HG03025 (cell line): ENCODE measurements at regions not wholly inside any gene's neighbourhood (a gene's known extent, or its start where the extent isn't known, plus 50 kb on each side); places are given as distances from the start of the nearest gene placed in this dataset.
"Not testable (repeated sequence)": the region's sequence is repeated elsewhere in the genome, so short reads cannot be mapped to it uniquely, and the experiment has no call there.

Source experiments
- ATAC-seq: cut with Tn5 transposase; IDR thresholded peaks from one replicate; pipeline ENCODE4 v1.9.1; 2021; ENCODE audit warnings: mild to moderate bottlenecking, moderate library complexity; ENCODE audit not compliant: unreplicated experiment, low FRiP score

DNA sequence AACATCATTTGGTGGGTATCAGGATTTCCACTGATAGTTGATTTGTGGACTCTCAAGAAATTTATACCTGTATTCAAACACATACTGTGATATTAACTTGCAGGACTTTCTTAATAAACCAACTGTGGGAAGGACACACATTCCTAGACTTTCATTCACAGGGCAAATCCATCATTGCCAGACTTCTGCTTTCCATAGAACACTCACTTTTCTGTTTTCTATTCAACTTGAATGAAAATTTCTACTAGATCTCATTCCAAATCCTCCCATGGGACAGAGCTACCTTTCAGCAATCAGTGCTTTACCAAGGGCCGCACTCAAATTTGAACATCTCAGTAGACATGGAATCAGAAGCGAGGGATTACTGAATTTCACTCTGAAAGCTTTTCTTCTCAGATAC, 612.5 kb downstream of the IRS1 start:
- no peak for ATAC-seq

DNA sequence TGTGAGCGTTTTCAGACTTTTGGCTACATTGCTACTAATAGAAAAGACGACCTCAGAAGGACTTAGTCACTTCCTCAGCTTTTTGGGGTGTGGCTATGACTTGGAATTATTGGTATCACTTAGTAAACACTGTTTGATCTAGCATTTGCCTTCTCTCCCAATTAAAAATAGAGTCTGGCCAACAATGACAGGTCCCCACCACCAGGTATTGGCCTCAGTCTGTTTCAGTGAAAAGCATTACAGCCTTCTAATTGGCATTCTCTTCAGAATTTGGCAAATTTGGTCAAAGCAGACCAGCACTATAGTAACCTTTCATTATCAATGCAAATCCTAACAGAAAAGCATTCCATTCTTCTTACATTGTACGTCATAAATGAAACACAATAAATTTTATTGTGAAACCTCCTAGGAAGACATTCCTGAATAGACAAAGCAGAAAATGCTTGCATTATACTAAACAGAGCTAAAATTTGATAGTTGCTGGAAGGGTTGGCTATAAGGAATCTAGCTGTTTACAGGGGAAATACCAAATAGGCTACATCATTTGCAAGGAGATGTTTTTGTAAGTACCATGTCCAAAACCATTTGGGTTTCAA, 613.9 kb downstream of the IRS1 start:
- no peak for ATAC-seq

DNA sequence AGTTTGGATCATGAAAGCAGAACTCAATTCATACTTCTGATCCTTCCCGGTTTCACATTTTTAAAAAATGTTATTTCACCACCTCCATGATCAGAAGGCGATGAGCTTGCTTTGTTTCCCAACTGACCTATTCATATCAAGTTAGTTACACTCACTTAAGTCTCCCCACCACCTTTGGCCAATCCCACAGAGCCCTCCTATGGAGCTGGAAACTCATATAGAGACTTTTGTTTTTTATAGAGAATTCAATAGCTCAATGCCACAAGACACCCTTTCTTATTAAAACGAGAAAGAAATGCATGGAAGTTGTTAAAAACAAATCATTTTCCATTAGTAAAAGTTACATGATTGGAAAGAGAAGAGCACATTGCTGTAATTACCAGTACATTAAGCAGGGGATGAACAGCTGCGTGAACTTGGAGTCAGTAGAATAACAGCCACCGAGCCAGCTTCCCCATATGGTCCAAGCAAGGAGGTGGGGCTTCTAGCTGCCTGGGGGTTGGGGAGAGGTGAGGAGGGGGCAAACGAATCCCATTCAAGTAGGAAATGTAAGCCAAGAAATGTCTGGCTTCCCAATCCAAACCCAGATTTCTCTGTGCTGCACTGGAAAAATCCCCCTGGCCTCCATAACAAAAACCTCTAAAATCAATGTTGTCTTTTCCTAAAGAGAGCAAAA, 614.5 kb downstream of the IRS1 start:
- no peak for ATAC-seq

DNA sequence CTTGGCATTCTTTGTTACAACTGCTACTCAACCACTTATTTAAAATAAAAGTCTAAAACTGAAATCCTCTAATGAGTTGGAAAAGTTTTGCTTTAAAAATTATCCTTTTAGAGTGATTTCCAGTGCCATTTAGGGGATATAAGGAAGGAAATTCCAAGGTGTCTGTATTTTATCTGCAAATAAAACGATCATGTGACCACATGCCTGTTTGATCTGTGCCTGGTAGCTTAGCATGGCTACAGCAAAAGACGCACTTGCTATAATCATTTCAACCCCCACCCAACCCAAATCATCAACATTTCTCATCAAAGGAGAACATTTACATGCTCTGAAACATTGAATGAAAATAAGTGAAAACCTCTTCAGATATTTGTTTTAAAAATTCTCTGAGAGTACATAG, 615.1 kb downstream of the IRS1 start:
- no peak for ATAC-seq

DNA sequence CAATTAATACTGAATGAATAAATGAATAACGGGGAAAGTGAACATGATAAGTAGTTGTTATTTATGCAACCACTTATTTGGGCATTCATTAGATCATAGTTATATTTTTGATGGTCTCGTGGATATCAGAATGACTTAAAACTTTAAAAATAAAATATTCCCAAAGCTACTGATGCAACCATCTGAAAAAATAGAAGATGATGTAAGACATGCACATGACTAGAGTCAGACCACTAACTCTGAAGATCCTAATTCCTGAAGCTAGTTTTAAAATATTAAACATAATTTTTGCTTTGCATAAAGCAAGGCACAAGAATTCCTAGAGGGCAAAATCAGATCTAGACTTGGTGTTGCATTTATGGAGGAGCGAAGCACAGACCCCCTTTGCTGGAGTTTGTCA, 616.1 kb downstream of the IRS1 start:
- ATAC-seq = no peak

DNA sequence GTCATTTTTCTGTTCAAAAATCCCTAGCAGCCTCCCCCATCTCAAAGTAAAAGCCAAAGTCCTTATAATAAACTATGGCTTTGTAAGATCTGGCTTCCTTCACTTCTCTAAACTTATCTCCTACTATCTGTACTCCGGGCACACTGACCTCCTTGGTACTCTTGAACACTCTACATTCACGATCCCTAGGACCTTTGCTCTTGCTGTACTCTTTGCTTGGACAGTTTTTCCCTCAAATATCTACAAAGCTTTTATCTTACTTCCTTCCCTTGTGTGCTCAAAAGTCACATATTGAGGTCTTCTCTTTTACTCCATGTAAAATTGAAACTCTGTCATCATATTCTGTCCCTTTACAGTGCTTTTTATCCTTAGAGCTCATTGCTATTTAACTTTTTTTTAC, 616.6 kb downstream of the IRS1 start:
- ATAC-seq = no peak

DNA sequence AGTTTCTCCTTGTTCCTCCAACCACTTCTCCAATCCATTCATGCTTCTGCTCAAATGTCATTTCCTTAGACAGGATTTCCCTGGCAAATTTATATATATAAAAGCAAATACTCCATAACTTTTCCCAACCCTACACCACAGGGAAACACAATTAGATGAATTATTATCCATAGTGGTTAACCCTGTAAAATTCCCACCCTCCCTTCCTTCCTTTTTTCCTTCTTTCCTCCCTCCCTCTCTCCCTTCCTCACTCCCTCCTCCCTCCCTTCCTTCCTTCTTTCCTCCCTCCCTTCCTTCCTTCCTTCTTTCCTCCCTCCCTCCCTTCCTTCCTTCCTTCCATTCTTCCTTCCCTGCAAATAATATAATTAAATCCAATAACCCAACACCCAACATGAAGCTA, 617.7 kb downstream of the IRS1 start:
- no peak for ATAC-seq

DNA sequence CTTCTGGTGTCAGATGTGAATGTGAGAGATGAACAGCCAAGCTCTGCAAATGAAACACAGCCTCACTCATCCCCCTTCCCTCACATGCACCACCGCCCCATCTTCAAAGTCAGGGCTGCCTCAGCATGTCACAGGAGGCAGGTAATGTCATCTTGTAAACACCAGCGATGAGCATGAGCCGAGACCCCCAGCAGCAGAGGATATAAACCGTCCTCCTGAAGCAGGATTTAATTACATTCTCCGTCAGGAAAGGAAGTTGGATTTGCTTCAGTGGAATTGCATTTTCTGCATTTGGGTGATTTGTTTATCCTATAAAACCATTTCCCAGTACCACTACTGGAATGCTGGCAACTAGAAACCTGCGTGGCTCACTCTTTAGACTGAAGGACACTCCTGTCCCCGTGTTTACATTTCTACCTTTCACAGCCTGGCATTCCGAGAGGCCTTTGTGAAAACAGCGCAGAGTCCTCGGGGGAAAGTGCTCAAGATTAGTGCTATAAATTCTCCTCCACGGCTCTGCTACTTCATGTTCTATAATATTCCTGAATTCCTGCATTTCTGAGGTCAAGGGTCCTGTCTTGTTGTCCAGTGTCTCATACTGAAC, 619.2 kb downstream of the IRS1 start:
- ATAC-seq = no peak

DNA sequence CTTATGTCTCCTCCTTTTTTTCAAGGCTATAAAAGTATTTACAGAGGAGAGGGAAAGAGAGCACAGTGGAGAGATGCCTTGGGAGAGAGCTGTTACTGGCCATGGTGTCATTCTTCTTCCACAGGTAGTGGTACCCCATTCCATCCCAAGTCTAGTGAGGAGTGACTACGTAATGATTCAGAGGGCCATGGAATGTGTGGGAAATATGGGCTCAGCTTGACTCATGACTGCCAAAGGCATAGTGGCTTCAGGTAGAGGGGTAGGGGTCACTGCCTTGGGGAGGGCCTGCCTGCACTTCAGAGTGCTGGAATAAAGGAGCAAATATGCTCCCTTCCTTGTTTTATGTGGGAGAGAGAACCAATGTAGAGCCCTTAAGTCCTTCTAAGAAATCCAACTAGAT, 620.6 kb downstream of the IRS1 start:
- no peak for ATAC-seq

DNA sequence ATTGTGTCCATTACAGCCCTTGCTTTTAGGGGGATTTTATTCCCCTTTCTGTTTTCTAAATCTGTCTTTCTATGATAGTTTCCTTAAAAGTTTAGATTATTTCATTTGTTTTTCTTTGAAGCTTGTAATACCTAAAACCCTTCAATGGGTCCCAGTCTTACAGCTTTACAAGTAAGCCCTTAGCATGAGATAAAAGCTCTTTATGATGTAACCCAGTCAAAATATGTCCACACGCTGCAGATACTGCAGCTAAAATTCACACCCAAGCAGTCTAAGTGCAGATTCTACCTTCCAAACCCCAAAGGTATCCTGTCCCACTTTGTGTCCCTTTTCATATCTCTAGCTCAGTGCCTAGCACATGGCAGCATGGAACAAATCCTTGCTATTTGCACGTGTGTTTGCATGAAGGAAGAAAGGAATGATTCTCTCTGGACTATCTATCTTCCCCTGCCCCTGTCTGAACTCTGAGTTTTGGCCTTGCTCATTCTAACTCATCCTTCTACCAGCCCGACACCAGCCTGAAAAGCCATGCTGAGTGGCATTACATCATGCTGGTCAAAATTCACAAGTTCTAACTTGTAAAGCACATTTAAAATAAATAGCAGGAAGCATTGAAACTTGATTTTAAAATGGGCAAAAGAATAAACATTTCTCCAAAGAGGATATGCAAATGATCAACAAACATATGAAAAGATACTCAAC, 623.2 kb downstream of the IRS1 start:
- no peak for ATAC-seq

DNA sequence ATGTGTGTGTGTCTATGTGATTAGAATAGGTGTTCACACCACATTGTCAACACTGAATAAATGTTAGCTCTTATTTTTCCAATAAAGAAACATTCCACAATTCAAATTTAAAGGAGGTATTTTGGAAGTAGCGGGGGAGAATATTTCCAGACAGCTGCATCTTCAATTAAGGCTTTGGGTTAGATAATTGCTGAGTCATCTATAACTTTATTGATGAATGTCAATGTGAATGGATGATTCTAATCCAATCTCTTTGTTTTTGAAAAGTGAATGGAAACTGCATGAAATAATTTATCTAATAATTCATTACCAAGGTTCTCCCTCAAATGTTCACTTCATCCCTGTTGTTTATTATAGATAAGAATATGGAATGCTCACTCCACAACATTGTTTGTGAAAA, 625.2 kb downstream of the IRS1 start:
- no peak for ATAC-seq

DNA sequence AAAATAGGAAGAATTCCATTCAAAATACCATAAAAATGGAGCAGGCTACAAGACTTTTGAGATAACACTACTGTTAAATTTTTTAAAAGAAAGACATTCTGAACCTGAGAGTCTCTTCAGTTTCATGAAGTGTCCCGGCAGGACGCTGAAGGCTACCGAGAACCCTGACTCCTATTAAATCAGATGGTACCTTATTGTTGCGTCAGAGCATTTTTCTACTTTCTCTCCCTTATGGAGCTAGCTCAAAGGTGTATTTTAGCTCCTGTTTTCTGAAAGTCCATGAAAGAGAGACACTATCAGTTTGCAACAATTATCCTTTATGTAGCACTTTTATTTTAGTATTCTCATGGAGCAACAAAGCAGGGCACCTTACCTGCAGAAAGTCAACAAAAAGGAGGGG, 626.7 kb downstream of the IRS1 start:
- ATAC-seq = no peak

DNA sequence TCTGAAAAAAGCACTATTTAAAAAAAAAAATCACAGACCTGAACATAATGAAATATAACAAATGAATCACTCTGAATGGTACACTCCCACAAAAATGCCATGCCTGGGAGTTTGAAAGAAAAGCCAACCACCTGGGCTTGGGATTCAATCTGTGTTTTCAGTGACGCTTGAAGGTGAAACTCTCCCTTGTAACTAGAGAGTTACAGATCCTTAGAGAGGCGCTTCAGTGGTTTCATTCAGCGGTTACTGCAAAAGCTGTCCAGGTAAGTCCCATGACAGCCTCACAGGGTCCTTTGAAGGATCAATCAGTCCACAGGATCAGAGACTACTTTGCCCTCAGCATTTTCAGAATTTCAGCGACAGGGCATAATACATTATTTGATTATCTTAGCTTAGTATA, 627.3 kb downstream of the IRS1 start:
- ATAC-seq = no peak

DNA sequence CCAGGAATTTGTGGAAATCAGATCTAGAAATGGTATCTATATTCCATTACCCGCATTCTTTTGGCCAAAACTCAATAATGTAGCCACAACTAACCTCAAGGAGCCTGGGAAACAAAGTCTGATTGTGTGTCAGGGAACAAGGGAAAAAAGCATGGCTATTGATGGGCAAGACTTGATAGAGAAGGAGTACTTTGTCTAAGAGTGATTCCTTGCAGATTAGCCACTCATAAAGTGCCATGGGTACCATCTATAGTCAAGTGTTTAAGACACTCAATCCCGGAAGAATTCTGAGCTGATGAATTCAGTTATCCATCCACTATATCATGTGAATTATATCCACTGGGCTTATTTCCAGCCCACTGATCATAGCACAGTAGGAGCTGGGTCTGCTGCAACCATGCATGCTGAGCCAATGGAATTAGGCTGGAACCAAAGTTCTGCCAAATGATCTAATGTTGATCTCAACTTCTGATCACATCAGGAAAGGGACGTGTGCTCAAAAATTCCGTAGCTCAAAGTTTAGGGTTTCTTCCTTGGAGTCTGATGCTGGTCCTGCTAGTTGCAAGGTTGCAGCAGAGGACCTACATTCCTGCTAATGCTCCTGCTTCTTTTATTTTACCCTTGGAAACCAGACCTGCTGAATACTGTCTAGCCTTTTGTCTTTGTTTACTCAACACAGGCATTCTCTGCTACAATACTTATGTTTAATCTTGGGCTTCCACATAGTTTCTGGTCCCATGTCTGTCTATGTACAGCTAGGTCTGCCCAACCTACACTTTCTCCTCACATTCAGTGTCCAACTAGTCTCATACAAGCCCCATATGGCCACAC, 629.7 kb downstream of the IRS1 start:
- ATAC-seq = no peak

DNA sequence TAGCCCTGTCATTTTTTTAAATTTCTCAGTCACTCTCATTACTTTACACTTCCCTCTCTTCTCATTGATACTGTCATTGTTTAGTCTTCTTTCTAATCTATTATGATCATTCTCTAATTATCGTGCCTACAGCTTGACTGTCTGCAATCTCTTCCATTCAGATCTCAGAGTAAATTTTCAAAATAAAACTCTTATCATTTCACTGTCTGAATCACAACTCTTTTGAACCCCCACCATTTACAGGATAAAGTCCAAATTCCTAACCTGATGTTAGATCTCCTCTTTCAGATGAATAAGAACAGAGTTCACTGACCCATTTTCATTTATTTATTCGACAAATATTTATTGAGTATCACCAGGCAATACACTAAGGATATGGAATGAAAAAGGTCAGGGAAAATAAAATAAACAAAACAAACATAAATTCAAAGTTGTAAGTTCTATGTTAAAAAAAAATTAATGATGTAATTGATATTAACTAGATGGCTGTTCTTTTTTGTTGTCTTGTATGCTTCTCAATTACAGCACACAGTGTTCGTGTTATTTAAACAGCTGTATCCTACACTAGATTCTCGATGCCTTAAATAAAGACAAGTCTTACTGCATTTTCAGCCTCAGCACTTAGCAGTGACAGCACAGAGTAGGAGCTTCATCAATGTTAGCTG, 631.0 kb downstream of the IRS1 start:
- no peak for ATAC-seq

DNA sequence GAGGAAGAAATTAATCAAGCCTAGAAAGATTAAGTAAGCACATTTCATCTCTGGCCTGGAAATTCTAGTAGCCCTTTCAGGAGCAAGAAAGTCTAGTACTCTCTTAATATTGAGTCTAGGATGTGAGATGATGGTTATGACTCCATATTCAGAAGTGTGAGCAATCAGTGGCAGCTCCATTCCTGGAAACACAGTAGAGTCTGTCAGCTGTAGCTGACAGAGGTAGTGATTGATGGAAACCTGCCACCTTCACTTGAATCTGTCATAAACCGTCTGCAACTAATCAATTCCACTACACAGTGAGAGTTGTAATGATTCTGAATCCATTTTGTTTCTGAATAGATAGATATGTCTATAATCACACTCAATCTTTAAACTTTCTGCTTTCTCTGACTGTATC, 635.1 kb downstream of the IRS1 start:
- ATAC-seq = no peak

DNA sequence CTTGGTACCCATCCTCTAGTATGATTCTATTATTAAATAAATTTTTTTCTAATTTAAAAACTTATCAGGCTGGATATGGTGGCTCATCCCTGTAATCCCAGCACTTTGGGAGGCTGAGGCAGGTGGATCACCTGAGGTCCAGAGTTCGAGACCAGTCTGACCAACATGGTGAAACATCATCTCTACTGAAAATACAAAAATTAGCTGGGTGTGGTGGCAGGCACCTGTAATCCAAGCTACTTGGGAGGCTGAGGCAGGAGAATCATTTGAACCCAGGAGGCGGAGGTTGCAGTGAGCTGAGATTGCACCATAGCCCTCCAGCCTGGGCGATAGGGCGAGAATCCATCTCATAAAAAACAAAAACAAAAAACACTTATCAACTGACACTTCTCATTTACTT, 639.0 kb downstream of the IRS1 start:
- not testable (repeated sequence) for ATAC-seq

DNA sequence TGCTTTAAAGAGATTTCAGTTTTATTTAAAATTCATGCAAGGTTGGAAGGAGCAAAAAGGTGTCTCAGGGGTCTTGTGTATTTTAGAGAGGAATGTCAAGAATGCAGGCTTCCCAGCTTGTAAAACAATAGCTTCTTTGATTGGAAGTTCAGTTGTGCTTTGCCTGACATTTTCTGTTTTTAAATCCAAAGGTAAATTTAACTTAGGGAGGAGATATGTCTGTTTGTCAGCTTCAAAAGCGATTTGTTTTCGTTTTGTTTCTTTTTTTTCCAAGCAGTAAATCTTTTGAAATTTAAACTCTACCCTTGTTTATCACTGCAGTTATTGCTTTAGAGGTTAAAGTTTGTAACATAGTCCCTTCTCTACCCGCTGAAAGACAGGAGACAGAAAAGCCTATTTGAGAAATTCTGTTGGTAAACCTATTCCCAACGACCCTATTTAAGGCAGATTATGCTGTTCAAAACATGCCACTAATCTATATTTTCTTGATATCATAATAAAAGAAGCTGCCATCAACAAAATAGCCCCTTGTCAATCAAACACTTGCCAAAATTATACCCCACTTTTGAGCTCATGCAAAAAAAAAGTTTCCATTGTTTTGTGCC, 639.6 kb downstream of the IRS1 start:
- no peak for ATAC-seq

DNA sequence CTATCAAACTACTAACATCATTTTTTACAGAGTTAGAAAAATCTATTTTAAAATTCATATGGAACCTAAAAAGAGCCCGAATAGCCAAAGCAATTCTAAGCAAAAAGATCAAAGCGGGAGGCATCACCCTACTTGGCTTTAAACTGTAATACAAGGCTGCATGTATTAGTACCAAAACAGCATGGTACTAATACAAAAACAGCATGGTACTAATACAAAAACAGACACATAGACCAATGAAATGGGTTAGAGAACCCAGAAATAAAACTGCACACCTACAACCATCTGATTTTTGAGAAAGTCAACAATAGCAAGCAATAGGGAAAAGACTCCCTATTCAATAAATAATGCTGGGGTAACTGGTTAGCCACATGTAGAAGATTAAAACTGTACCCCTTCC, 640.7 kb downstream of the IRS1 start:
- ATAC-seq = no peak

DNA sequence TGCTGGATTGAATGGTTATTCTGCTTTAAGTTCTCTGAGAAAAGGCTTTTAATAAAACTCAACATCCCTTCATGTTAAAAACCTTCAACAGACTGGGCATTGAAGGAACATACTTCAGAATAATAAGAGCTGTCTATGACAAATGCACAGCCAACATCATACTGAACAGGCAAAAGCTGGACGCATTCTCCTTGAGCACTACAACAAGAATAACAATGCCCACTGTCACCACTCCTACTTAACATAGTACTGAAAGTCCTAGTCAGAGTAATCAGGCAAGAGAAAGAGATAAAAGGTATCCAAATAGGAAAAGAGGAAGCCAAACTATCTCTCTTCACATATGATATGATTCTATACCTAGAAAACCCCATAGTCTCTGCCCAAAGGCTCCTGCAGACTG, 641.4 kb downstream of the IRS1 start:
- no peak for ATAC-seq
